Trophoblast cell (in vitro differentiated cells and primary cell): ENCODE measurements at regions not wholly inside any gene's neighbourhood (a gene's known extent, or its start where the extent isn't known, plus 50 kb on each side); places are given as distances from the start of the nearest gene placed in this dataset.

Experiments
- DNase-seq, 2 donors: peaks; one replicate each; pipeline ENCODE4 v3.0.0-alpha.2; 2016
- H2AFZ ChIP-seq: 2 replicates; pipeline ENCODE4 v1.6.1; 2013; ENCODE audit warnings: low read length, moderate library complexity, mild to moderate bottlenecking; ENCODE audit not compliant: insufficient read depth, poor library complexity
- H2AK5ac ChIP-seq: 2 replicates; pipeline ENCODE4 v1.6.1; 2013; ENCODE audit warnings: mild to moderate bottlenecking, low read length
- H2BK120ac ChIP-seq: 2 replicates; pipeline ENCODE4 v1.6.1; 2013; ENCODE audit warnings: low read length, mild to moderate bottlenecking, moderate library complexity; ENCODE audit not compliant: insufficient read depth, poor library complexity
- H2BK12ac ChIP-seq: 2 replicates; pipeline ENCODE4 v1.6.1; 2013; ENCODE audit warnings: mild to moderate bottlenecking, low read length, moderate library complexity
- H2BK5ac ChIP-seq: 2 replicates; pipeline ENCODE4 v1.6.1; 2013; ENCODE audit warnings: low read length, low read depth, moderate library complexity, mild to moderate bottlenecking; ENCODE audit not compliant: poor library complexity
- H3K14ac ChIP-seq: 2 replicates; pipeline ENCODE4 v1.6.1; 2013; ENCODE audit warnings: mild to moderate bottlenecking, low read length
- H3K18ac ChIP-seq: 2 replicates; pipeline ENCODE4 v1.6.1; 2013; ENCODE audit warnings: mild to moderate bottlenecking, low read length
- H3K23ac ChIP-seq: 2 replicates; pipeline ENCODE4 v1.6.1; 2013; ENCODE audit warnings: low read length
- H3K27ac ChIP-seq: 2 replicates; pipeline ENCODE4 v1.5.1; 2013; ENCODE audit warnings: low read depth, mild to moderate bottlenecking, inconsistent platforms, low read length, moderate library complexity
- H3K27me3 ChIP-seq: 2 replicates; pipeline ENCODE4 v1.6.1; 2013; ENCODE audit warnings: inconsistent platforms, mild to moderate bottlenecking, low read length, moderate library complexity; ENCODE audit not compliant: insufficient read depth
- H3K36me3 ChIP-seq, 2 experiments: 1 replicate in 1 of 2; 2 replicates in 1 of 2; pipeline ENCODE4 v1.6.1; 2013; ENCODE audit warnings: low read length in 2 of 2, mild to moderate bottlenecking in 2 of 2, moderate library complexity in 1 of 2; ENCODE audit not compliant: insufficient read depth in 2 of 2, control insufficient read depth in 1 of 2
- H3K4ac ChIP-seq: 2 replicates; pipeline ENCODE4 v1.6.1; 2013; ENCODE audit warnings: low read depth, mild to moderate bottlenecking, low read length, moderate library complexity
- H3K4me1 ChIP-seq, 2 experiments: 1 replicate in 1 of 2; 2 replicates in 1 of 2; pipeline ENCODE4 v1.6.1; 2013; ENCODE audit warnings: low read length in 2 of 2, mild to moderate bottlenecking in 2 of 2, moderate library complexity in 1 of 2; ENCODE audit not compliant: insufficient read depth in 2 of 2, control insufficient read depth in 1 of 2
- H3K4me2 ChIP-seq: 2 replicates; pipeline ENCODE4 v1.6.1; 2013; ENCODE audit warnings: inconsistent platforms, mild to moderate bottlenecking, low read length, moderate library complexity
- H3K4me3 ChIP-seq: 2 replicates; pipeline ENCODE4 v1.5.1; 2013; ENCODE audit warnings: mild to moderate bottlenecking, low read depth, low read length, inconsistent platforms
- H3K79me1 ChIP-seq: one replicate; pipeline ENCODE4 v1.6.1; 2013; ENCODE audit warnings: low read length
- H3K79me2 ChIP-seq: 2 replicates; pipeline ENCODE4 v1.6.1; 2013; ENCODE audit warnings: low read length, mild to moderate bottlenecking; ENCODE audit not compliant: control insufficient read depth, insufficient read depth, poor library complexity
- H3K9ac ChIP-seq: 2 replicates; pipeline ENCODE4 v1.6.1; 2013; ENCODE audit warnings: mild to moderate bottlenecking, low read length
- H3K9me3 ChIP-seq: 2 replicates; pipeline ENCODE4 v1.6.1; 2013; ENCODE audit warnings: low read depth, mild to moderate bottlenecking, control low read depth, inconsistent platforms, low read length; ENCODE audit not compliant: insufficient read depth
- H4K12ac ChIP-seq: 2 replicates; pipeline ENCODE4 v1.6.1; 2013; ENCODE audit warnings: low read depth, mild to moderate bottlenecking, low read length, moderate library complexity
- H4K8ac ChIP-seq: 2 replicates; pipeline ENCODE4 v1.6.1; 2013; ENCODE audit warnings: low read depth, mild to moderate bottlenecking, low read length, moderate library complexity
- H4K91ac ChIP-seq: one replicate; pipeline ENCODE4 v1.6.1; 2013; ENCODE audit warnings: low read depth, mild to moderate bottlenecking, low read length, moderate library complexity
- WGBS: extraction: QIAGEN DNeasy Blood & Tissue Kit; methylation state at CpG from one replicate; pipeline ENCODE4 v1.1.7; 2013; ENCODE audit warnings: missing lambda C conversion rate; ENCODE audit not compliant: insufficient read length, insufficient coverage; ENCODE audit errors: extremely low coverage; 5-methylcytosine and 5-hydroxymethylcytosine counted together

DNA sequence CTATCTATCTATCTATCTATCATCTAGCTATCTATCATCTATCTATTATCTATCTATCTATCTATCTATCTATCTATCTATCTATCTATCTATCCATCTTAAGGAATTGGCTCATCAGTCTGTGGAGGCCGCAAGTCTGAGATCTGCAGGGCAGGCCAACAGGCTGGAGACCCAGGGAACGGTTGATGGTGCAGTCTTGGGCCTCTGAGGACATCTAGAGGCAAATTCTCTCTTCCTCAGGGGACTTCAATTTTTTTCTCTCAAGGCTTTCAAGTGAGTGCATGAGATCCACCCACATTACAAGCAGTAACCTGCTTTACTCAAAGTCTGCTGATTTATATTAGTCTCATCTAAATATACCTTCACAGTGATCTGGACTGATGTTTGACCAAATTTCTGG, 197.0 kb downstream of the GLRX3 start:
- no peak overlapping the region for H3K4me3 ChIP-seq
- H2BK120ac ChIP-seq: no peak overlapping the region
- H4K8ac ChIP-seq: no peak overlapping the region
- no peak overlapping the region for H4K91ac ChIP-seq
- H3K4ac ChIP-seq: no peak overlapping the region
- no peak overlapping the region for H3K14ac ChIP-seq
- H4K12ac ChIP-seq: no peak overlapping the region
- peaks cover 5% of the 10 kb centered on the region for H3K9me3 ChIP-seq
- no peak overlapping the region for H2AK5ac ChIP-seq
- H3K79me2 ChIP-seq: no peaks in the 10 kb centered on the region
- no peaks in the 10 kb centered on the region for H3K79me1 ChIP-seq
- WGBS: no CpG with 5 or more reads among the region's 2 CpGs
- no peaks in the 10 kb centered on the region for H3K36me3 ChIP-seq
- no peak overlapping the region for H3K9ac ChIP-seq
- H3K4me2 ChIP-seq: no peak overlapping the region
- H3K27me3 ChIP-seq: no peaks in the 10 kb centered on the region
- no peak overlapping the region for H2BK12ac ChIP-seq
- H3K23ac ChIP-seq: no peak overlapping the region
- no peak overlapping the region for H2AFZ ChIP-seq
- DNase-seq: no peak
- no peak overlapping the region for H3K18ac ChIP-seq
- H2BK5ac ChIP-seq: no peak overlapping the region
- H3K27ac ChIP-seq: no peak overlapping the region
- H3K4me1 ChIP-seq: no peaks in the 10 kb centered on the region

DNA sequence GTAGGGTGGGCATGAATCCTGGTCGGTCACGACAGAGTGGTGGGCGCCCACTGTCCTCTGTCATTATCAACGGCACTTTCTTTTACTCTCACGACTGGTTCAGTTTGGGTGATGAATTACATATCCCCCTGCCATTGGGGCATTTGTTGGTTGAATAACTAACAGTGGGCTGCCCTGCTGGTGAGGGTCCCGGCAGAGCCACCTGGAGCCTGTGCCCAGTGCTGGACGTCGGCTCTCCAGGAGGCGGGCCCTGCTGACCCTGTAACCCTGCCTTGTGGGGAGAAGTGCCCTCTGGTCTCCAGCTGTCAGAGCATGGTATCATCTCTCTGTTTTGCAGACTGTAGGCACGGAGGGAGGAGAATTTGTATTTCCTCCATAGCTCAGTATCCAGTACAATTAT, 199.1 kb downstream of the GLRX3 start:
- H4K12ac ChIP-seq: no peak overlapping the region
- H3K23ac ChIP-seq: no peak overlapping the region
- H3K18ac ChIP-seq: no peak overlapping the region
- H2AK5ac ChIP-seq: no peak overlapping the region
- no peak overlapping the region for H2BK120ac ChIP-seq
- no peak overlapping the region for H4K8ac ChIP-seq
- H3K14ac ChIP-seq: no peak overlapping the region
- peaks cover 1% of the 10 kb centered on the region for H3K9me3 ChIP-seq
- no peaks in the 10 kb centered on the region for H3K27me3 ChIP-seq
- H2AFZ ChIP-seq: no peak overlapping the region
- no peak overlapping the region for H3K27ac ChIP-seq
- H3K79me2 ChIP-seq: no peaks in the 10 kb centered on the region
- H3K4me3 ChIP-seq: no peak overlapping the region
- H3K79me1 ChIP-seq: no peaks in the 10 kb centered on the region
- H3K4ac ChIP-seq: no peak overlapping the region
- H3K4me1 ChIP-seq: no peaks in the 10 kb centered on the region
- DNase-seq: no peak
- WGBS: no CpG with 5 or more reads among the region's 10 CpGs
- H3K4me2 ChIP-seq: no peak overlapping the region
- H3K9ac ChIP-seq: no peak overlapping the region
- no peak overlapping the region for H2BK5ac ChIP-seq
- no peak overlapping the region for H4K91ac ChIP-seq
- H3K36me3 ChIP-seq: no peaks in the 10 kb centered on the region
- H2BK12ac ChIP-seq: no peak overlapping the region

DNA sequence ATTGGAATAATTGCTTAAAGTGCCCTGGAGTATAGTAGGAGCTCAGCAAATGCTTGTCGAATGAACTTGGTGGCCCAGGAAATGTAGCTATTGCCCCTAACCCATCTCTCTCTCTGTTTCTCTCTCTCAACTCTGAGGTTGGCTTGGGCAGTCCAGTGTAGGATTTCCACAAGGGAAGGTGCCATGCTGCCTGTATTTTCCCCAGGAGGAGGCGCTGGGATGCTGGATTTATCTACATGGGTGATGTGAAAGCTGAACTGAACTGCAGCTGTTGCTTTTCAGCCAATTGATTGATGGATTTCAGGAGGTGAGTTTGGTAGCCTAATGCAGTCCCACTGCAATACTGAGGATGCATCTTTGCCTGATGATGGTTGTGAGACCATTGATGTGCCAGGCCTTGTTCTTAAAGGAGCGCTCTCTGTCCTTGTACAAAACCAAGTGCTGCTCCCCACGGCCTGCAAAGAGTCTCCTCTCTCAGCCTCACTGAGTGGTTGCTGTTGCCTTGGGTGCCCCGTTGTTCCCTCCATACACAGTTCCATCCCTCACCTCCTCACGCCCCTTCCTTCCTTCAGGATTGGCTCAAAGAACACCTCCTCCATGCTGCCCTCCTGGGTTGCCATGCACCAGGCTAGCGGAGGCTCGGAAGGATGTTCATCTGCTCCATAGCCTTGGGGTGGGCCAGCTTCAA, 200.6 kb downstream of the GLRX3 start:
- no peak overlapping the region for H3K27ac ChIP-seq
- H4K12ac ChIP-seq: no peak overlapping the region
- no peak overlapping the region for H3K9ac ChIP-seq
- H3K79me1 ChIP-seq: no peaks in the 10 kb centered on the region
- no peak overlapping the region for H2BK5ac ChIP-seq
- H3K9me3 ChIP-seq: no peaks in the 10 kb centered on the region
- no peak overlapping the region for H2AK5ac ChIP-seq
- no peak overlapping the region for H2BK120ac ChIP-seq
- H3K27me3 ChIP-seq: no peaks in the 10 kb centered on the region
- H2AFZ ChIP-seq: no peak overlapping the region
- no peak overlapping the region for H3K4me2 ChIP-seq
- no peak overlapping the region for H4K8ac ChIP-seq
- no CpG with 5 or more reads among the region's 8 CpGs for WGBS
- H3K79me2 ChIP-seq: no peaks in the 10 kb centered on the region
- DNase-seq: no peak
- no peak overlapping the region for H3K23ac ChIP-seq
- no peaks in the 10 kb centered on the region for H3K36me3 ChIP-seq
- H3K4me3 ChIP-seq: no peak overlapping the region
- H4K91ac ChIP-seq: no peak overlapping the region
- no peaks in the 10 kb centered on the region for H3K4me1 ChIP-seq
- H3K4ac ChIP-seq: no peak overlapping the region
- no peak overlapping the region for H3K14ac ChIP-seq
- no peak overlapping the region for H3K18ac ChIP-seq
- no peak overlapping the region for H2BK12ac ChIP-seq

DNA sequence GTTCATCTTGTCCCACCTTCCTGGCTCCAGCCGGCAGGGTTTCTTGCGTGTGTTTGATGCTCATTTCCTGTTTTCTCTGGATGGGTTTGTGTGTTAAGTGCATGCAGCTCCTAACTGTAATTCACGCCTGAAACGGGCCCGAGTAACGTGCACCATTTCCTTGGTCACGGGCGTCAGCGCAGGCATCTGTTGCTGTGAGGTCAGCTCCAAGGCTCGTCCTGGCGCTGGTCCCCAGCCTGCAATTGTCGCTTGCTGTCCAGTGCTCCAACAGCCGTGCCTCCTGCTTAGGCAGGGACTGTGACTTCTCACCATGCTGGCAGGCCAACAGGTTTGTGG, 201.1 kb downstream of the GLRX3 start:
- no peak overlapping the region for H4K8ac ChIP-seq
- H2AFZ ChIP-seq: no peak overlapping the region
- H3K9me3 ChIP-seq: peaks cover 3% of the 10 kb centered on the region
- no peaks in the 10 kb centered on the region for H3K79me1 ChIP-seq
- no CpG with 5 or more reads among the region's 13 CpGs for WGBS
- H3K4me1 ChIP-seq: no peaks in the 10 kb centered on the region
- H3K18ac ChIP-seq: no peak overlapping the region
- no peak overlapping the region for H3K27ac ChIP-seq
- DNase-seq: no peak
- H4K12ac ChIP-seq: no peak overlapping the region
- no peak overlapping the region for H3K14ac ChIP-seq
- H2BK120ac ChIP-seq: no peak overlapping the region
- no peak overlapping the region for H2BK5ac ChIP-seq
- H3K27me3 ChIP-seq: no peaks in the 10 kb centered on the region
- no peaks in the 10 kb centered on the region for H3K36me3 ChIP-seq
- H3K79me2 ChIP-seq: no peaks in the 10 kb centered on the region
- H2AK5ac ChIP-seq: no peak overlapping the region
- H3K23ac ChIP-seq: no peak overlapping the region
- no peak overlapping the region for H3K9ac ChIP-seq
- H3K4ac ChIP-seq: no peak overlapping the region
- H4K91ac ChIP-seq: no peak overlapping the region
- H2BK12ac ChIP-seq: no peak overlapping the region
- H3K4me2 ChIP-seq: no peak overlapping the region
- no peak overlapping the region for H3K4me3 ChIP-seq
